ENCODE measurements at regions not wholly inside any gene's neighbourhood (a gene's known extent, or its start where the extent isn't known, plus 50 kb on each side); places are given as distances from the start of the nearest gene placed in this dataset. TPM values are rescaled to one million over a fixed set of nuclear protein-coding genes. Genes with fewer than 3 reads are reported as not detected.

DNA sequence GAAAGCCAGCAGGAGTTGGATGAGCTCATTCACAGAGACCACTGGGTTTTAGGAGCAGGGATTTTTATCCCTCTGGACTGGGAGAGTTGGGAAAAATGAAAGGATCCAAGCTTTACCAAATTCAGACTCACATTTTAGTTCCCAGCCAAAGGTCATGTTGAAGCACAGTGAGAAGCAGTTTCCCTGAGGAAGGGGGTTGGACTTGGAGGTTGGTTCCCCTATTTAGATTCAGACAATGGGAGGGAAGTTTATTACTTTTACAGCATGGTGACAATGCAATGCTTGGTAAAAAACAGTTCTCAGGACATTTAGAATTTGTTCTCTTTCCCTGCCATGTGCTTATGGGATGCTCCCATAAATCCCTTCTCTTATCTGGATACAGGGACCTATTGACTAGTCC, 57.3 kb upstream of the ZNF648 start:
- Histone ChIP-seq H3K36me3 (ENCODE audit: insufficient read depth, low read length) (no peaks in the 10 kb centered on the region), H4K20me1 (ENCODE audit: insufficient read depth, low read length) (no peaks in the 10 kb centered on the region), H3K79me2 (ENCODE audit: insufficient read depth, low read length) (no peaks in the 10 kb centered on the region), H3K4me1 (ENCODE audit: insufficient read depth, low read length) (peaks cover 15% of the 10 kb centered on the region), H3K27ac (ENCODE audit: low read depth, low read length) (no peak overlapping the region), H3K4me3 (ENCODE audit: insufficient read depth, low read length) (no peak overlapping the region), H2AFZ (ENCODE audit: low read length) (no peak overlapping the region), H3K4me2 (ENCODE audit: insufficient read depth, low read length) (no peak overlapping the region), H3K9me3 (ENCODE audit: low read depth, low read length) (no peaks in the 10 kb centered on the region), H3K27me3 (ENCODE audit: insufficient read depth, low read length) (peaks cover 18% of the 10 kb centered on the region)
- no peak for DNase-seq (ENCODE audit: insufficient read length, low spot score, missing footprints)
- TF ChIP-seq, protein P1, sequence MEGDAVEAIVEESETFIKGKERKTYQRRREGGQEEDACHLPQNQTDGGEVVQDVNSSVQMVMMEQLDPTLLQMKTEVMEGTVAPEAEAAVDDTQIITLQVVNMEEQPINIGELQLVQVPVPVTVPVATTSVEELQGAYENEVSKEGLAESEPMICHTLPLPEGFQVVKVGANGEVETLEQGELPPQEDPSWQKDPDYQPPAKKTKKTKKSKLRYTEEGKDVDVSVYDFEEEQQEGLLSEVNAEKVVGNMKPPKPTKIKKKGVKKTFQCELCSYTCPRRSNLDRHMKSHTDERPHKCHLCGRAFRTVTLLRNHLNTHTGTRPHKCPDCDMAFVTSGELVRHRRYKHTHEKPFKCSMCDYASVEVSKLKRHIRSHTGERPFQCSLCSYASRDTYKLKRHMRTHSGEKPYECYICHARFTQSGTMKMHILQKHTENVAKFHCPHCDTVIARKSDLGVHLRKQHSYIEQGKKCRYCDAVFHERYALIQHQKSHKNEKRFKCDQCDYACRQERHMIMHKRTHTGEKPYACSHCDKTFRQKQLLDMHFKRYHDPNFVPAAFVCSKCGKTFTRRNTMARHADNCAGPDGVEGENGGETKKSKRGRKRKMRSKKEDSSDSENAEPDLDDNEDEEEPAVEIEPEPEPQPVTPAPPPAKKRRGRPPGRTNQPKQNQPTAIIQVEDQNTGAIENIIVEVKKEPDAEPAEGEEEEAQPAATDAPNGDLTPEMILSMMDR (IDR thresholded peaks at IDR 0.05; ENCODE audit: extremely low read depth, low read depth, low read length) = no peak

DNA sequence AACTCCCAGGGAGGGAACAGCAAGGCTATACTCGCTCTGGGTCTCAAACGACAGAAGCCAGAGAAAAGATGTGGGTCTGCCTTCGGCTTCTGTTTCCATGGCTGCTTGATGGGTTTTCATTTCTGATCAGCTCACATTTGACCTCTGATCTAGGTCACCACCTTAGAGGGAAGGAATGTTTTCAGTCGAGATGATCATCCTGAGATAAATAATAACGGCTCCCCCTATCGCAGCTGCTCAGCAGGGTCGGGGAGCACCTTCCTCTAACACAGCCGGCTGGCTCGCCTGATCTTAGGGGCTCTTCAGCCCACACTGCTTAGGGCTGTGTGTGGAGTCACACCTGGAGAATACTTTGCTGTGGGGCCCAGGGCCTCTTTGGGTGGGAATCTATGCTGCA, 53.1 kb upstream of the ZNF648 start:
- Histone ChIP-seq H3K27me3 (ENCODE audit: insufficient read depth, low read length) (peaks cover 17% of the 10 kb centered on the region), H3K4me2 (ENCODE audit: insufficient read depth, low read length) (no peak overlapping the region), H3K9me3 (ENCODE audit: low read depth, low read length) (no peaks in the 10 kb centered on the region), H3K36me3 (ENCODE audit: insufficient read depth, low read length) (no peaks in the 10 kb centered on the region), H2AFZ (ENCODE audit: low read length) (no peak overlapping the region), H3K27ac (ENCODE audit: low read depth, low read length) (no peak overlapping the region), H3K79me2 (ENCODE audit: insufficient read depth, low read length) (no peaks in the 10 kb centered on the region), H3K4me1 (ENCODE audit: insufficient read depth, low read length) (peaks cover 2% of the 10 kb centered on the region), H4K20me1 (ENCODE audit: insufficient read depth, low read length) (no peaks in the 10 kb centered on the region), H3K4me3 (ENCODE audit: insufficient read depth, low read length) (no peak overlapping the region)
- TF ChIP-seq, protein P1 (IDR thresholded peaks at IDR 0.05; ENCODE audit: extremely low read depth, low read depth, low read length) = no peak
- DNase-seq (ENCODE audit: insufficient read length, low spot score, missing footprints) = no peak

DNA sequence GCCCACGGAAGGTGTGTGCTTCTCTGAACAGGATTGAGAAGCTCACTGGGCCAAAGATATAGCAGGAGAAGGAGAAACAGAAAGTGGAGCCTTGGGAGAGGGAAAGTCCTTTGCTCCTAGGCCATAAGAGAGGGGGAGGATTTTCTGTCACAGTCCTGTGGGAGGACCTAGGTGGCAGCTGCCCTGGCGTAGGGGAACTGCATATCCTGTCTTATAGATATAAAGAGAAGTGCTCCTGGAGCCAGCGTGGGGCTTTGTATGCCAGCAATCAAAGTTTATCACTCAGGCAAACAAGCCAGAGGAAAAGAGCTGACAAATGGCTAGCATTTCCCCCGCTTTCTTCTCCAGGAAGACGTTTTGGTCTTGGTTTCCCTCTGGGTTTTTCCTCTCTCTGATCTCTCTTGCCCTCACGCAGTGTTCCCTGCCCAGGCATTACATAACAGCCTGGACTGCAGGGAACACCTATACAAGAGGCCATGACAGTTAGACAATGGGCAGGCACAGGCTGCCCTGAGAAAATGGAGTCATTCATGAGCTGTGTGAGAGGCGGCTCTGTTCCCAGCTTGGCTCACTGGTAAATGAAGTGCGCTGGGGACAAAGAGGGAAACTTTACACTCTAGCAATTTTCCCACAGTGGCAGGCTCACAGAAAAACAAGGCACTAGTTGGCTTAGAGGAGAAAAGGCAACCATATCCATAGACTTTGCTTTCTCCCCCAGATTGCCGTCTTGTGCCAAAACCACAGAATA, 52.5 kb upstream of the ZNF648 start:
- DNase-seq (ENCODE audit: insufficient read length, low spot score, missing footprints) = no peak
- Histone ChIP-seq H4K20me1 (ENCODE audit: insufficient read depth, low read length) (no peaks in the 10 kb centered on the region), H3K4me1 (ENCODE audit: insufficient read depth, low read length) (no peaks in the 10 kb centered on the region), H3K27me3 (ENCODE audit: insufficient read depth, low read length) (peaks cover 17% of the 10 kb centered on the region), H3K4me3 (ENCODE audit: insufficient read depth, low read length) (no peak overlapping the region), H3K27ac (ENCODE audit: low read depth, low read length) (no peak overlapping the region), H3K4me2 (ENCODE audit: insufficient read depth, low read length) (no peak overlapping the region), H3K36me3 (ENCODE audit: insufficient read depth, low read length) (no peaks in the 10 kb centered on the region), H3K79me2 (ENCODE audit: insufficient read depth, low read length) (no peaks in the 10 kb centered on the region), H2AFZ (ENCODE audit: low read length) (no peak overlapping the region), H3K9me3 (ENCODE audit: low read depth, low read length) (no peaks in the 10 kb centered on the region)
- TF ChIP-seq, protein P1 (IDR thresholded peaks at IDR 0.05; ENCODE audit: extremely low read depth, low read depth, low read length) = no peak

DNA sequence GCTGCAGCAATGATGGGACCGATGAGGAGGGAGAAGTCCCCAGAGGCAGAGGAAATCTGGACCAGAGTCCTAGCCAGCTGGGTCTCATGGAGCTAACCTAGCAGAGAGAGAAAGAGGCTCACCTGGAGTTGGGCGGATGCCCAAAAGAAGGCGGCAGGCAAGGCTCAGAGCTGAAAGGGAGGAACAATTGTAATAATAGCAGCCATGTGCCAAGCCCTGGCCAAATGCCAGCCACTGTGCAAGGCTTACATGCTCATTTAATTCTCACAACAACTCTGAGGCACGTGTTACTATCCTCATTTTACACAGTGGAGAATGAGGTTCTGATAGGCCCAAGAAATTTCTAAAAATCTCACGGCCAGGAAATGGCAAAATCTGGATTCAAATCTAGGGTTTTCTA, 50.0 kb upstream of the ZNF648 start:
- Histone ChIP-seq H3K4me1 (ENCODE audit: insufficient read depth, low read length) (no peaks in the 10 kb centered on the region), H3K36me3 (ENCODE audit: insufficient read depth, low read length) (no peaks in the 10 kb centered on the region), H3K27me3 (ENCODE audit: insufficient read depth, low read length) (peaks cover 11% of the 10 kb centered on the region), H3K4me2 (ENCODE audit: insufficient read depth, low read length) (no peak overlapping the region), H3K9me3 (ENCODE audit: low read depth, low read length) (no peaks in the 10 kb centered on the region), H3K27ac (ENCODE audit: low read depth, low read length) (no peak overlapping the region), H4K20me1 (ENCODE audit: insufficient read depth, low read length) (no peaks in the 10 kb centered on the region), H2AFZ (ENCODE audit: low read length) (no peak overlapping the region), H3K79me2 (ENCODE audit: insufficient read depth, low read length) (no peaks in the 10 kb centered on the region), H3K4me3 (ENCODE audit: insufficient read depth, low read length) (no peak overlapping the region)
- TF ChIP-seq, protein P1 (IDR thresholded peaks at IDR 0.05; ENCODE audit: extremely low read depth, low read depth, low read length) = no peak
- no peak for DNase-seq (ENCODE audit: insufficient read length, low spot score, missing footprints)

Small RNA genes lying in the stretch of these regions (small RNA-seq; reads per million reads assigned to genes)
- not detected for gene RNU6-152P

Measured in osteoblast (primary cell).